GM21528 (cell line): ENCODE measurements at regions not wholly inside any gene's neighbourhood (a gene's known extent, or its start where the extent isn't known, plus 50 kb on each side); places are given as distances from the start of the nearest gene placed in this dataset.
"Not testable (repeated sequence)": the region's sequence is repeated elsewhere in the genome, so short reads cannot be mapped to it uniquely, and the experiment has no call there.

Experiments used
- ATAC-seq: cut with Tn5 transposase; IDR thresholded peaks from one replicate; pipeline ENCODE4 v1.9.1; 2021; ENCODE audit warnings: mild to moderate bottlenecking, moderate library complexity; ENCODE audit not compliant: unreplicated experiment, low FRiP score

DNA sequence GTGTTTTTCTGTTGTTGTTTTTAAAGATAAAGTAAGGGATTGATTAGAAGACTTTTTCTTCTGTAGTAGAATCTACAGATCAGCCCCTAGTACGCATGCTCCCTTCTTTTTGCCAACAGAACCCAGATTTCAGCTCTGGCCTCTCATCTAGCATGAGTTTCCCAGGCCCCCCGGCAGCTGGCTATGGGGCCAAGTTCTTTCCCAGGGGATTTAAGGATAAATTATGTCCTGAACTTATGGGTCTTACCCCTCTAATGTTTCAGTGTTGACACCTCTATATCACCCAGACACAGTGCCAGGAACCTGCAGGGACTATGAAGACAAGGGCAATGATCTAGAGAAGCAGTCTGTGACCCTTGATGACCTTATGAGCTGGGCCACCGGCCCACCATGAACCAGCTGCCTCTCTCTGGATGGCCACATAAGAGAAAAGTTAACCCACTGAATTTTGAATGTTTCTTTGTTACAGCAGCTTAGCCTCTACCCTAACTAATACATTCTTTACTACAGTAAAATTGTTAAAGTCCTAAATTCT is 150.5 kb downstream of the UNC5CL start:
- ATAC-seq, result no peak

DNA sequence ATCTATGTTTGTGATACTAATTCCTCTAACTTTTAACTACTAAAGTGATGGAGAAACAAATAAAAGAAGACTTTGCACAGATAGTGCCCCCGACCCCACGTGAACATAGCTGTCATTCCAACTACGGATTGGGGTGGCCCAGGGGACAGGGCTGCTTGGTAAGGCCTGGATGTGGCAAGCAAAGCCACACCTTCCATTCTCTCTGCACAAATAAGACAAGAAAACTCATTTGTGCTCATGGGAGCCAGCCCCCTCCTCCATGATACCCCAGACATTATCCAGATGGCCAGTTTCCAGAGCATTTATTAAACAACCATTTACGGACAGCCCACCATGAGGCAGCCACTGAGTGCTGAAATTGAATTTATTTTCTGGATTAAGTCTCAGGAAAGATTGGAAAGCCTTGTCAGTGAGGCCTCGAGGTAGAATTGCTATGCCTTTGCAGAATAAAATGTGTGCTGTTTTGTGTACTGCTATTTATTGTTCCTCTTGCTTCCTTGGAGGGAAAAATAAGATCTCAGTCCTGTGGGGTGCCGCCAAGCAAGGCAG is 151.2 kb downstream of the UNC5CL start:
- ATAC-seq, result no peak

DNA sequence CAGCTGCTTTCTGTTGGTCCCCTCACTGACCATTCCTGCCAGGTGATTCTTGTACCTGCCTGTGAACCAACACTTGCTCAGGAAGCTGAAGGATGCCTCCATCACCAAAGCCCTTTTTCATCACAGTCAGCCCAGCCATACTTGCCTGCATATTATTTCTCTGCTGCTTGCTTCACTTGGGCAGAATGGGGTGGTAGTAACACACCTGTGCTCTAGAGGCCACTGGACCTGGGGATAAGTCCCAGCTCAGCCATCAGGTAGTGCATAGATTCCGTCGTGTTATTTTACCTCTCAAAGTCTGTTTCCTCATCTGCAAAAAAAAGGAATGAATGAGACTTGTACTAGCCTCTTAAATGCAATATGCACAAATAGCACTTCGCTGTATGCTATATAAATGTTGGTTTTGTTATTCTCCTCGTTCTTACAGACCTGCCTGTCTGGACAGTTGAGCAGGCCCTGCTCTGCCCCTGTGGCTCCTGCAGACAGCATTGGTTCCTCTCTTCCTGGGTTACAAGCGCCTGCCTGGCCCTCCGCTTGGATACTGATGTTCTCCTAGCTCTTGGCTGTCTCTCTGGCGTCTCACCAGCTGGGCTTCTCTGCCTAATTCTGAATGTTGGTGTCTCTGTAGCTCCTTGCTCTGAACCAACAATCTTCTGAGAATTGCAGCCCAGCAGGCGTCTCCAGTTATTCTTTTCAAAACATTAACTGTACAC is 151.8 kb downstream of the UNC5CL start:
- no peak for ATAC-seq

DNA sequence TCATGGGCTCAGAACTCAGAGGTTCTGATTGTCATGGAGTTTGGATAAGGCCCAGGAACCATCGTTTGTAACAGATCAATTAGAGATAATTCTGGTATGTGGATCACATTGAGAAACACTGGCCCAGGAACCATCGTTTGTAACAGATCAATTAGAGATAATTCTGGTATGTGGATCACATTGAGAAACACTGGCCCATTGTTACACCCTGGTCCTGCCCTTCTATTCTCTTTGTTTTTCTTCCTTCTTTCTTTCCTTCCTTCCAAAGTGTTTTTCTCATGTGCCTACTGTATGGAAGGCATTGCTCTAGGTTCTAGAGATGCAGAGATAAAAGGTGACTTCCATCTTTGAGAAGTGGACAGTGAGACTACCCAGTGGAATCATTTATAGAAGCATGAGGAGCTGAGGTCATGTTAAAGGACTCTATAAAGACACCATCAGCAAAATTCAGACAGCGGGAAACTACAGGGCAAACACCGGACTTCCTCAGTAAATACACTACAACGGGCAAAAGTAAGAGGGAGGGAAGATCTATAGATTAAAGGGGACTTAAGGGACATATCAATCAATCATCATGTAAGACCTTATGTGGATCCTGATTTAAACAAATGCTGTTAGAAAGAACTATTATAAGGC is 153.8 kb downstream of the UNC5CL start:
- ATAC-seq, result no peak

DNA sequence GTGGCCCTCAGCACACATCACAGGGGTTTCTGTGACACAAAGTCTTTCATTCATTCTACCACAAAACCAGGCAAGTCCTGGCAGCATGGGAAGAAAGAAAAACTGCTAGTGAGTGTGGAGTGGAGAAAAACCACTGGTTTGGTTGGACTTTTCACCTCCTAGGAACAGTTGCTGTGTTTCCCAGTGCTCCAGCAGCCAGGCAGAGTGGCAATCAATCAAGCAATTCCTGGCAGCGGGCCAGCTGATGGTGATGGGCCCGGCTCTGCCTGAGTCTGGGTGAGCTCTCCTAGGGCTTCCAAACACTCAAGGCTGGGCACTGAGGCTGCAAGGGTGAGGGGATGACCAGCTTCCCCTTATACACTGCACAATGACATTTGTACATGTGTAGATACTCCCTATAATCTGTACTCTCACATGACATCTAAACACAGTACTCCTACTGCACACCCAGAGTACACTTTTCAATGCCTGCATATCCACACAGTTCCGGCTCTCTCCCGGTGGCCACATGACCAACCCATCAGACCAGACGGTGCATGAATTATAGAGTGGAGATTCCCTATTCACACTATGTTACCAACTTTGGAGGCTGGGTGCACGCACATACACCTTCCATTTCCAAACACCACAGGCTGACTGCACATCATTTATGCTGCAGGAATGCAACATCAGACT is 156.6 kb downstream of the UNC5CL start:
- no peak for ATAC-seq

DNA sequence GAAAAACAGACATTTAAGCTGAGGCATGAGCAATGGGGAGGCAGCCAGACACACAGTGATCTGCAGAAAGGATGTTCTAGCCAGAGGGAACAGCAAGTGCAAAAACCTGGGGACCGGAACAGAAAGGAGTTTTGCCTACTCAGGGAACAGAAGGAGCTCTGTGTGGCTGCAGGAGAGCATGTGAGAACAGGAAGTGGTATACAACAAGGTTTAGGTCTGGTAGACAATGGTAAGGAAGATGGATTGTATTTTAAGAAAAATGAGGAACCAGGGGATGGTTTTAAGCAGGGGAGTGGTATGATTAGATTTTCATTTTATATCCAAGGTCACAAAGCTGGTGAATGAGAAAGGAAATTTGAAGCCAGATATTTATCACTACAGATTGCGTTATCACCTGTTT is 157.5 kb downstream of the UNC5CL start:
- ATAC-seq, result no peak

DNA sequence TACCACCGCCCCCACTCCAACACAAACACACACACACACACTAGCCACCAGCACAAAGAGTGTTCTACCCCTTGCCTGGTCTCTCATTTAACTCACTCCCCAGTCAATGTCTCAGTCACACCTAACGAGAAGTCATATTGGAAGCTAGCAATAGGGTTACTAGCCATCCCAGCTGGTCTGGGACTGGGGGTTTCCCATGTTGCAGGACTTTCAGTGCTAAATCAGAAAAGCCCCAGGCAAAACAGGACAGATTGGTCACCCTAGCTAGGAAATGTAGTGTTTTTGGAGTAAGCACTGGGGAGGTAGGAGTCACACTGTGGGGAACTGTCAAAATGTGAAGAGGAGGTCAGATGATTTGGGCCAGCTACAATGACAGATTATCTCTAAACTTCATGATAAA is 158.1 kb downstream of the UNC5CL start:
- no peak for ATAC-seq

DNA sequence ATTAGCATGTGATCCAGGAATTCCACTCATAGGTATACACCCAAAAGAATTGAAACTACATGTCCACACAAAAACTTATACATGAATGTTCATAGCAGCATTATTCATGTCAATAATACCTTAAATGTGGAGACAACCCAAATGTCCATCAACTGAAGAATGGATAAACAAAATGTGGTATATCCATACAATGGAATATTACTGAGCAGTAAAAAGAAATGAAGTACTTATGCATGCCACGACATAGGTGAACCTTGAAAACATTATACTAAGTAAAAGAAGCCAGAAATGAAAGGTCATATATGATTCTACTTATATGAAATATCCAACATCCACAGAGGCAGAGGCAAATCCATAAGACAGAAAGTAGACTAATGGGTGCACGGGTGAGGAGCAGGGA is 159.9 kb downstream of the UNC5CL start:
- ATAC-seq, result no peak

DNA sequence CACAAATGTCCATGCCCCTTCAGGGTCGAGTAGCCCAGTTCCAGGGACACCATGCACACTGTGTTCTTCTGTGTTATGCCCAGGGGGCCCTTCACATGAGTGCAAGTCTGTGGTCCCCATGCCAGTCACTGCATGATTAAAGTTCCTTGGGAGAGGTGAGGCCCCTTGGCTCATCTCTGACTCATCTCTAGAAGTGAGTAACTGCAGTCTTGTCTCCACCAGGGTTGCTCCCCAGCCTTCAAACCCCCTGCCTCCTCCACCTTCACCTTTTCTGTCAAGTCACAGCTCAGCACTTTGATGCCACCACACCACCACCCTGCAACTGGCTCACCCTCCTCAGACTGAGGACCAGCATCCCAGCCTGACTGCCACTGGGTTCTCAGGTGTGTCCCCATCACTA is 161.7 kb downstream of the UNC5CL start:
- ATAC-seq, result no peak

DNA sequence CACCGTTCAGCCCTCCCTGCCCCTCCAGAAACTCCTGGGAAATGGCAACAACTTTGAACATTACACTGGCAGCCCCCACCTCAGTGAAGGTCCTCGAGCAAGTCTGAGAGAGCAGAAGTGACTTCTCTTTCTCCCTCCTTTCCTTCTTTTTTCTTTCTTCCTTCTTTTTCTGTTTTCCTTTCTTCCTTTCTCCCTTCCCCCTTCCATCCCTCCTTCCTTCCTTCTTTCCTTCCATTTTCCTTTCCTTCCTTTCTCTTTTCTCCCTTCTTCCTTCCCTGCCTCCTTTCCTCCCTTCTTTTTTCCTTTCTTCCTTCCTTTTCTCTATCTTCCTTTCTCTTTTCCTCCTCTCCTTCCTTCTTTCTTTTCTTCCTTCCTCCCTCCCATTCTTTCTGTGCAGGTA is 162.7 kb downstream of the UNC5CL start:
- ATAC-seq, result no peak

DNA sequence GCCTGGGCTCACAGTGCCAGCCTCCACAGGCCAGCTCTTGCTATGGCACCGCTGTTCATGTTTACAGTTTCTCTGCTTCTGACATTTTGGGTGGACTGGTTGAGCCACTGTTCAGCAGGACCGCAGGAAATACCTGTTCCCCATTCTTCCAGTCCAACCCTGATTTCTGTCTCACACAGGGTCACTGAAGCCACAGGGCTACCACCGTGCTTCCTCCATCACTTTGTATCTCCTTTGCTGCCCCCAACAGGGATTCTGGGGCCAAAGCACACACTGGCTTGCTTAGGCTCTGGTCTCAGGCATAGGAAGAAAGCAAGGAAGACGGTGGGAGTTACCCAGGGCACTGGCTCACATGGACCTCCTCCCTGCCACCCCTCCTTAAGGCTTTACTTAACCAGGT is 164.5 kb downstream of the UNC5CL start:
- no peak for ATAC-seq

DNA sequence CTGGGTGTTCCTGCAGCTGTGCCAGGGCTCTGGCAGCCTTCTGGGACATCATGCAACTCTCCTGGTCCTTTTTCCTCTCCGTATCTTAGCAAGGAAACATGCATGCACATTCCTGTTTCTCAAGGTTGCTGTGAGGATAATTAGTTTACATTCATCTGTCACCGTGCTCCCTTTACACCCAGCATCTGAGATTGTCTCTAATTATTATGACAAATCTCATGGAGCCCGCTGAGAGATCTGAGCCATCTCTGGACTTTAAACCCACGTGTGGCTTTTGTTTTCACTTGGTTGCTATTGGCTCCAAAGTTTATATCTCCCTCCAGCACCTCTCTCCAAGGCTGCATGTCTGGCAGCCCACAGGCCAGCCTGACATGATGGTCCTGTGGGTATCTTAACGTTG is 167.6 kb downstream of the UNC5CL start:
- no peak for ATAC-seq

DNA sequence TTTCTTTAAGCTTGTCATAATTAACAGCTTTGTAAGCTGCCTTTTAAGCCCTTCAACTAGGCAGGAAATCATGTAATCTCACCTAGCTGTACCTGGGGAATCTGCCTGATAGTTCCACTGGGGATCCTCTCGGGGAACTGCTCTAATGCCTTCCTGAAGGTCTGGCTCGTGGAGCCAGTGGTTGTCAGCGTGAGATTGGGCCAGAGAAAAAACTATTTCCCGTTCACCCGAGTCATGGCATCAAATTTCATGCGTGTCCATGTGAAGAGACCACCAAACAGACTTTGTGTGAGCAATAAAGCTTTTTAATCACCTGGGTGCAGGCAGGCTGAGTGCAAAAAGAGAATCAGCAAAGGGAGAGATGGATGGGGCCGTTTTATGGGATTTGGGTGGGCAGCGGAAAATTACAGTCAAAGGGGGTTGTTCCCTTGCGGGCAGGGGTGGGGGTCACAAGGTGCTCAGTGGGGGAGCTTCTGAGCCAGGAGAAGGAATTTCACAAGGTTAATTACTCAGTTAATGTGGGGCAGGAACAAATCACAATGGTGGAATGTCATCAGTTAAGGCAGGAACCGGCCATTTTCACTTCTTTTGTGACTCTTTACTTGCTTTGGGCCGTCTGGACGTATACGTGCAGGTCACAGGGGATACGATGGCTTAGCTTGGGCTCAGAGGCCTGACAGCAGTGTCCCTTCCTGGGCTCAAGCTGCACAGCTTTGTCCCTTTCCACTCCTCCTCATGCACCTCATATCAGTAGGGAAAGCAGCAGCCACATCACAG is 170.7 kb downstream of the UNC5CL start:
- ATAC-seq, result not testable (repeated sequence)

DNA sequence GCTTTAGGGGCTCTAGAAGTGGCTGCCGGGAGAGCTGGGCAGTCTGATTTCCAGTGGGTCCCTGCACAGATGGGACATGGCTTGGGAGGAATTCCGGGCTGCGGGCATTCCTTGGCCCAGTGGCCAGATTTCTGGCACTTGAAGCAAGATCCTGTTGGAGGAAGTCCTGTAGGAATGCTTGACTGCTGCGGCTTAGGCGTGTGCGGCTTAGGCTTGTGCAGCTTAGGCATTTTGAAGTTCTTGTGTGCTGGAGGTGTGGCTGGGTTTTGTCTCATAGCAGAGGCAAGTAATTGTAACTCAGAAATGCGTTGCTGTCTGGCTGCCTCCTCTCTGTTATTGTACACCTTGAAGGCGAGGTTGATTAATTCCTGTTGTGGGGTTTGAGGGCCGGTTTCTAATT is 171.5 kb downstream of the UNC5CL start:
- ATAC-seq, result not testable (repeated sequence)

DNA sequence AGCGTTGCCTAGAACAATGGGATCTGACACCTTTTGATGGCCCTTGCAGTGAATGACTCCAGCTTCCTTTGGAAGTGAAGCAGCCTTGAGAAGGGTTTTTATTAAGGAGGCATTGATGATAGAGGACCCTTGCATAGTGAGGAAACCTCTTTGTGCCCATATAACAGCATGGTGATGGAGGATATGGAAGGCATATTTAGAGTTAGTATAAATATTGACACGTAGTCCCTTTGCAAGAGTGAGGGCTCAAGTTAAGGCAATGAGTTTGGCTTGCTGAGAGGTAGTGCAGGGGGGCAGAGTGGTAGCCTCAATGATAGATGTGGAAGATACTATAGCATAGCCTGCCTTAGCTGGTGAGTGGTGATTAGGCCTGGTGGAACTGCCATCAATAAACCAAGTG is 173.8 kb downstream of the UNC5CL start:
- not testable (repeated sequence) for ATAC-seq

DNA sequence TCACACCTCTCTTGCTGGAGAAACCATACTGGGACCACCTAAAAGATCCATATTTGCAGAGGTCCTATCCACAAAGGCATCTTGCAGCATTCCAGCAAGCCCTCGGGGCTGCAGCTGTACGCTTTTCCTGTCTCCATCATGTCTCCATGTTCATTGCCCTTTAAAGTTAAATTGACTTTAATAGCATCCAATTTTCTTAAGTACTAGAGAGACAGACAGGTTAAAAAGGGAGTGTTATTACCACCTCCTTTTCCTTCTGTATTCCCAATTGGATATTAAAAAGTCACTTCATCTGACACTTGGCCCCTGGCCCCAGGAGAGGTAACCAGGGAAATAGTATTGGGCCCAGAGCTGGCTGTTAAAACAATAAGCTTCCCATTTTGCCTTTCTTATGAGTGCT is 178.6 kb downstream of the UNC5CL start:
- ATAC-seq, result no peak

DNA sequence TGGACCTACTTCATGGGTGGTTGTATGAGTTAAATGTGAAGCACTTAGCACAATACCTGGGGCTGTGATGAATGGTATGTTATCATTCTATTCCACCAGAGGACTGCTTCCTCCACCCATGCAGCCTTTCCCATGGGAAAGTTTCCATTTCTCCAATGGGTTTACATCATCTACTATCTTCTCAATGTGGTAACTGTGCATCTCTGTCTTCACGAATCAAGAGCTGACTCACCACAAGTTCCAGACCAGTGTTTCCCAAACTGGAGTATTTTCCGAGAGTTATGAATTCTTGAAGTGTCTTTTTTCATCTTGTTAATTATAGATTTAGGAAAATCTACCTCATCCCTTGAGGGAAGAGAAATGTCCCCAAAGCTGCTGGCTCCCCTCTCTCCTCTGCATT is 182.8 kb downstream of the UNC5CL start:
- ATAC-seq, result no peak

DNA sequence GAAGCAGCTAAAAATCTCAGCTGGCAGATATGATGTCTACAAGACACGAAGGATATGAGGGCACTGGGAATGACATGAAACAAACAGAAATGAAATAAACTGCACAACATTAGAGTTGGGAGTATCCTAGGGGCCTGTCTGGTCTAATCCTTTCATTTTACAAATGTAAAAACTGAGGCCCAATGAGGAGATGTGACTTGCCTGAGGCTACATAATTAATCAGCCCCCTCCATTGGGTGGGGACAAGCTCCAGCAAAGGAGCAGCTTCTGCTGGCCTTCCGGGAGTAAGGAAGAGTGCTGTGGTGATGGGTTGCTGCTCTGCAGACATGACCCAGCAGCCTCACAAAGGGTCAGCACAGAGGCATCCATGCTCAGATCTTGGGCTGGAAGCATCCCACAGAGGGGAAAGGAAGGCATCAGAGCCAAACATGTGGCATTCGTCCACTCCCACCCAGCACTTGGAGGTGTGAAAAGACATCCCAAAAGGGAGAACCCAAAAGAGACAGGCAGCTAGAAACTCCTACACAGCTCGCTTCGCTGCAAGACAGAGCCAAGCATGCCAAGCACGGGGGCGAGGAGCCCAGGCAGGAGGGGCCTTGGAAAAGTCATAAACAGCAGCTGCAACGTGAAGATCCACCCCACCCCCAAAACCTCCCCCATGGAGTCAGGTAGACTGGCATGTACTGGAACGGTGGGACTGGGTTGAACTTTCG is 183.7 kb downstream of the UNC5CL start:
- ATAC-seq, result no peak

DNA sequence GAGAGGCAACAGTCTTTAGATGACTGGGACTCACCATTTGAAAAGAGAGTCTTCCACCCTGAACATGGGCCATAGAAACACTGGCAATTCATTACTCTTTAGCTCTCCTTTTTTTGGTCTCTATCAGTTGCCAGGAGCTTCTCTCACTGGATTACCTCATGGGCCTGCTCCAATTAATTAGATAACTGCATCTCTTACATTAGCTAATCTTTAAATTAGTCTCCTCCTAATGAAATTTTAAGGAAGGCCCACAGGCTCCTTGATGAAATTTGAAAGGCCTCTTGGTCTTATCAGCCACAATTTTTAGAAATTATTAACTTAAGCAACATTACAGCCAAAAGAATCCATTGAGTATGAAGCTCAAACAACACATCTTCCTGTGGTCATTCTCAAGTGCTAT is 184.4 kb downstream of the UNC5CL start:
- no peak for ATAC-seq

DNA sequence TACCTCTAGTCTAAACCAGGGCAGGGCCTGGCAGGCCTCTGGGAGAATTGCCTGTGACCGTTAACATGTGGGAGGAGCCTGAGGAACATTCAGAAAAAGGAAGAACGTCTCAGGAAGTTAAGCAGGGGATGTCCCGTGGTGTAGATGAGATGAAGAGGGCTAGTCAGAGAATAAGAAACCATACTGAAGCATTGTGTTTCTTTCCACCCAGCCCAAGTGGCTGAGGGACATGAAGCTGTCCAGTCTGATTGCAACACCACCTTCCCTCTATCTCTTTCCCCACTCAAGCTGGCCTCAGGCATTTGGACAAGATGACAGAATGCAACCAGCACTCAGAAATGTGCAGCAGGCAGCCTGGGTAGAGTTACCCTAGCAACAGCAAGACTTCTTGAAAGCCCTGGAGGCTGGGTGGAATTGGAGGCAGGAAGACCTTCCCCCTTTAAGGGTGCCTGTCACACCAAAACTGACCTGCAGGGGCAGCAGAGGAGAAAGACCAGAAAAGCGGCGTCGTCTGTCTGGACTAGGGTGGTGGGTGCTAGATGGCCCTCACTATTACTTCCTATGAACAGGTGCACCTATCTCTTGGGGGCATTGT is 186.1 kb downstream of the UNC5CL start:
- ATAC-seq, result no peak
